Right forelimb (tissue), 1 donor: ENCODE measurements at regions not wholly inside any gene's neighbourhood (a gene's known extent, or its start where the extent isn't known, plus 50 kb on each side); places are given as distances from the start of the nearest gene placed in this dataset.
"Not testable (repeated sequence)": the region's sequence is repeated elsewhere in the genome, so short reads cannot be mapped to it uniquely, and the experiment has no call there.

Source experiments
- DNase-seq: peaks from one replicate; pipeline ENCODE4 v3.0.0-alpha.2; 2018

- no peak for DNase-seq
Observed at GRCh38 chr10:4254101-4254994, 469.3 kb upstream of the KLF6 start.

GRCh38 chr10:4252701-4253100, 467.7 kb upstream of the KLF6 start:
- DNase-seq: no peak

- DNase-seq: no peak
Observed at GRCh38 chr10:4250587-4250887, 465.5 kb upstream of the KLF6 start.

- no peak for DNase-seq
Observed at GRCh38 chr10:4249841-4250586, 465.0 kb upstream of the KLF6 start.

GRCh38 chr10:4247379-4247778, 462.4 kb upstream of the KLF6 start:
- no peak for DNase-seq

- DNase-seq: no peak
Observed at GRCh38 chr10:4246881-4247358, 461.9 kb upstream of the KLF6 start.

GRCh38 chr10:4243651-4244050, 458.6 kb upstream of the KLF6 start:
- no peak for DNase-seq

- no peak for DNase-seq
Observed at GRCh38 chr10:4243169-4243568, 458.2 kb upstream of the KLF6 start.

GRCh38 chr10:4242561-4243035, 457.6 kb upstream of the KLF6 start:
- DNase-seq: no peak

GRCh38 chr10:4241724-4242345, 456.8 kb upstream of the KLF6 start:
- DNase-seq: peak; percentile 74

- DNase-seq: no peak
Observed at GRCh38 chr10:4240608-4241197, 455.7 kb upstream of the KLF6 start.

GRCh38 chr10:4239186-4239585, 454.2 kb upstream of the KLF6 start:
- no peak for DNase-seq

GRCh38 chr10:4236905-4237304, 451.9 kb upstream of the KLF6 start:
- DNase-seq: not testable (repeated sequence)

- DNase-seq: no peak
Observed at GRCh38 chr10:4234661-4235060, 449.7 kb upstream of the KLF6 start.

GRCh38 chr10:4231439-4231838, 446.4 kb upstream of the KLF6 start:
- DNase-seq: no peak

GRCh38 chr10:4230036-4230435, 445.0 kb upstream of the KLF6 start:
- DNase-seq: no peak

GRCh38 chr10:4229106-4229505, 444.1 kb upstream of the KLF6 start:
- no peak for DNase-seq

- no peak for DNase-seq
Observed at GRCh38 chr10:4227586-4227985, 442.6 kb upstream of the KLF6 start.

- DNase-seq: no peak
Observed at GRCh38 chr10:4226941-4227540, 442.0 kb upstream of the KLF6 start.

GRCh38 chr10:4224178-4224577, 439.2 kb upstream of the KLF6 start:
- no peak for DNase-seq

- not testable (repeated sequence) for DNase-seq
Observed at GRCh38 chr10:4221310-4221709, 436.3 kb upstream of the KLF6 start.

- no peak for DNase-seq
Observed at GRCh38 chr10:4219901-4220300, 434.9 kb upstream of the KLF6 start.

- DNase-seq: no peak
Observed at GRCh38 chr10:4217653-4218052, 432.6 kb upstream of the KLF6 start.
